B cell (primary cell): ENCODE measurements at regions not wholly inside any gene's neighbourhood (a gene's known extent, or its start where the extent isn't known, plus 50 kb on each side); places are given as distances from the start of the nearest gene placed in this dataset.

Experiments used
- EZH2 ChIP-seq: IDR thresholded peaks from 2 replicates; pipeline ENCODE4 v1.6.1; 2012; ENCODE audit warnings: borderline replicate concordance, low read depth, mild to moderate bottlenecking, moderate library complexity, low read length; ENCODE audit not compliant: insufficient read depth, poor library complexity, severe bottlenecking
- TF ChIP-seq, protein P1 (sequence below): fragments of 200-600 bp; IDR thresholded peaks from one replicate; pipeline ENCODE4 v1.8.0; 2022; ENCODE audit warnings: antibody characterized with exemption, mild to moderate bottlenecking

DNA sequence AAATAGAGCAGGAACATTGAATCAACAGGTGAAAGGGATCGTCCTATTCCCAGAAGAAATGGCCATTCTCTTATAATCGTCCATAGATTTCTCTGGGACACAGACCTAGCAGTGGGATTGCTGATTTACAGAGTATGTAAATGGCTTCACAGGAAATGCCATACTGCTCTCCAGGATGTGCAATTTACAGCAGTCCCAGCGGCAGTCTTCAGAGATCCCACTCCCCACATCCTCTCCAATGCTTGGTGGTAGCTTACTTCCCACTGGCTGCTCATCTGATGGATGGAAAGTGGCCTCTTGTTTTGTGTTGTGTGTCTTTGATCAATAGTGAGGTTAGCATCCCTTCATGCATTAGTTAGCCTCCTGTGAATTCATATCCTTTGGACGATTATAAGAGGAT, 58.1 kb upstream of the PRMT8 start:
- TF ChIP-seq, protein P1, sequence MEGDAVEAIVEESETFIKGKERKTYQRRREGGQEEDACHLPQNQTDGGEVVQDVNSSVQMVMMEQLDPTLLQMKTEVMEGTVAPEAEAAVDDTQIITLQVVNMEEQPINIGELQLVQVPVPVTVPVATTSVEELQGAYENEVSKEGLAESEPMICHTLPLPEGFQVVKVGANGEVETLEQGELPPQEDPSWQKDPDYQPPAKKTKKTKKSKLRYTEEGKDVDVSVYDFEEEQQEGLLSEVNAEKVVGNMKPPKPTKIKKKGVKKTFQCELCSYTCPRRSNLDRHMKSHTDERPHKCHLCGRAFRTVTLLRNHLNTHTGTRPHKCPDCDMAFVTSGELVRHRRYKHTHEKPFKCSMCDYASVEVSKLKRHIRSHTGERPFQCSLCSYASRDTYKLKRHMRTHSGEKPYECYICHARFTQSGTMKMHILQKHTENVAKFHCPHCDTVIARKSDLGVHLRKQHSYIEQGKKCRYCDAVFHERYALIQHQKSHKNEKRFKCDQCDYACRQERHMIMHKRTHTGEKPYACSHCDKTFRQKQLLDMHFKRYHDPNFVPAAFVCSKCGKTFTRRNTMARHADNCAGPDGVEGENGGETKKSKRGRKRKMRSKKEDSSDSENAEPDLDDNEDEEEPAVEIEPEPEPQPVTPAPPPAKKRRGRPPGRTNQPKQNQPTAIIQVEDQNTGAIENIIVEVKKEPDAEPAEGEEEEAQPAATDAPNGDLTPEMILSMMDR, result no peak
- no peak for TF ChIP-seq EZH2
